ENCODE measurements at regions not wholly inside any gene's neighbourhood (a gene's known extent, or its start where the extent isn't known, plus 50 kb on each side); places are given as distances from the start of the nearest gene placed in this dataset.

GRCh38 chr9:19682397-19682796 lies 106.4 kb downstream of the SLC24A2 start:
- no peak for DNase-seq (ENCODE audit: low spot score)
- ChIA-PET CTCF (no interaction called here), POLR2A (interaction anchor here (1.2 kb wide), 1 partner anchor 18 kb away, joined by 3 read pairs; no protein-coding TSS in a partner anchor)

GRCh38 chr9:19681846-19682245 lies 107.0 kb downstream of the SLC24A2 start:
- Mint-ChIP-seq H3K4me1 (peaks cover 26% of the 10 kb centered on the region), H3K27ac (no peak overlapping the region), H3K9me3 (peaks cover 36% of the 10 kb centered on the region), H3K27me3 (ENCODE audit: low read depth) (no peaks in the 10 kb centered on the region), H3K36me3 (peaks cover 20% of the 10 kb centered on the region), H3K4me3 (no peak overlapping the region)
- POLR2A ChIA-PET, result interaction anchor here (1.2 kb wide), 1 partner anchor 18 kb away, joined by 3 read pairs; no protein-coding TSS in a partner anchor
- TF ChIP-seq CDX4 (CRISPR knock-in tag; IDR thresholded peaks at IDR 0.05; ENCODE audit: borderline replicate concordance), result no peak
- TF ChIP-seq CBFB (CRISPR knock-in tag; IDR thresholded peaks at IDR 0.05; ENCODE audit: low read depth), result no peak
- TF ChIP-seq GABPB1 (CRISPR knock-in tag; IDR thresholded peaks at IDR 0.05), result no peak
- DNase-seq (ENCODE audit: low spot score), result no peak
- CTCF ChIA-PET, result no interaction called here
- no peak for ATAC-seq

More at GRCh38 chr9:19682397-19682796, 106.4 kb downstream of the SLC24A2 start:
- H3K9me3 Mint-ChIP-seq, result peaks cover 41% of the 10 kb centered on the region
- TF ChIP-seq TCF7 (CRISPR knock-in tag; IDR thresholded peaks at IDR 0.05; ENCODE audit: low read depth) (no peak), MLX (CRISPR knock-in tag; IDR thresholded peaks at IDR 0.05) (no peak), ZNF232 (CRISPR knock-in tag; IDR thresholded peaks at IDR 0.05) (no peak), SOX15 (CRISPR knock-in tag; IDR thresholded peaks at IDR 0.05) (no peak), ZNF263 (CRISPR knock-in tag; IDR thresholded peaks at IDR 0.05; ENCODE audit: low read depth) (no peak), ZNF317 (CRISPR knock-in tag; IDR thresholded peaks at IDR 0.05; ENCODE audit: borderline replicate concordance, low read depth) (no peak), SMAD4 (CRISPR knock-in tag; IDR thresholded peaks at IDR 0.05) (no peak)
- TF ChIP-seq, protein P1, sequence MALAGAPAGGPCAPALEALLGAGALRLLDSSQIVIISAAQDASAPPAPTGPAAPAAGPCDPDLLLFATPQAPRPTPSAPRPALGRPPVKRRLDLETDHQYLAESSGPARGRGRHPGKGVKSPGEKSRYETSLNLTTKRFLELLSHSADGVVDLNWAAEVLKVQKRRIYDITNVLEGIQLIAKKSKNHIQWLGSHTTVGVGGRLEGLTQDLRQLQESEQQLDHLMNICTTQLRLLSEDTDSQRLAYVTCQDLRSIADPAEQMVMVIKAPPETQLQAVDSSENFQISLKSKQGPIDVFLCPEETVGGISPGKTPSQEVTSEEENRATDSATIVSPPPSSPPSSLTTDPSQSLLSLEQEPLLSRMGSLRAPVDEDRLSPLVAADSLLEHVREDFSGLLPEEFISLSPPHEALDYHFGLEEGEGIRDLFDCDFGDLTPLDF (CRISPR knock-in tag; IDR thresholded peaks at IDR 0.05), result no peak
- no peaks in the 10 kb centered on the region for H3K27me3 Mint-ChIP-seq (ENCODE audit: low read depth)
- peaks cover 26% of the 10 kb centered on the region for H3K36me3 Mint-ChIP-seq
- H3K4me3 Mint-ChIP-seq, result no peak overlapping the region
- ATAC-seq, result no peak
- peaks cover 26% of the 10 kb centered on the region for H3K4me1 Mint-ChIP-seq
- no peak overlapping the region for H3K27ac Mint-ChIP-seq

- DNase-seq (ENCODE audit: low spot score), result no peak
- Mint-ChIP-seq H3K4me1 (peaks cover 17% of the 10 kb centered on the region), H3K9me3 (peaks cover 19% of the 10 kb centered on the region), H3K36me3 (peaks cover 7% of the 10 kb centered on the region), H3K27me3 (ENCODE audit: low read depth) (no peaks in the 10 kb centered on the region), H3K4me3 (no peak overlapping the region), H3K27ac (no peak overlapping the region)
- CTCF ChIA-PET, result no interaction called here
- no peak for TF ChIP-seq AFF4 (CRISPR knock-in tag; IDR thresholded peaks at IDR 0.05; ENCODE audit: borderline replicate concordance)
- no peak for TF ChIP-seq TEAD1 (CRISPR knock-in tag; IDR thresholded peaks at IDR 0.05)
- TF ChIP-seq, protein P2, sequence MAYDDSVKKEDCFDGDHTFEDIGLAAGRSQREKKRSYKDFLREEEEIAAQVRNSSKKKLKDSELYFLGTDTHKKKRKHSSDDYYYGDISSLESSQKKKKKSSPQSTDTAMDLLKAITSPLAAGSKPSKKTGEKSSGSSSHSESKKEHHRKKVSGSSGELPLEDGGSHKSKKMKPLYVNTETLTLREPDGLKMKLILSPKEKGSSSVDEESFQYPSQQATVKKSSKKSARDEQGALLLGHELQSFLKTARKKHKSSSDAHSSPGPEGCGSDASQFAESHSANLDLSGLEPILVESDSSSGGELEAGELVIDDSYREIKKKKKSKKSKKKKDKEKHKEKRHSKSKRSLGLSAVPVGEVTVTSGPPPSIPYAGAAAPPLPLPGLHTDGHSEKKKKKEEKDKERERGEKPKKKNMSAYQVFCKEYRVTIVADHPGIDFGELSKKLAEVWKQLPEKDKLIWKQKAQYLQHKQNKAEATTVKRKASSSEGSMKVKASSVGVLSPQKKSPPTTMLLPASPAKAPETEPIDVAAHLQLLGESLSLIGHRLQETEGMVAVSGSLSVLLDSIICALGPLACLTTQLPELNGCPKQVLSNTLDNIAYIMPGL (CRISPR knock-in tag; IDR thresholded peaks at IDR 0.05), result no peak
- no peak for TF ChIP-seq GRHL2 (CRISPR knock-in tag; IDR thresholded peaks at IDR 0.05; ENCODE audit: insufficient replicate concordance, severe bottlenecking)
- TF ChIP-seq EMX1 (CRISPR knock-in tag; IDR thresholded peaks at IDR 0.05), result no peak
- TF ChIP-seq NFE2L1 (CRISPR knock-in tag; IDR thresholded peaks at IDR 0.05), result no peak
- TF ChIP-seq, protein P3, sequence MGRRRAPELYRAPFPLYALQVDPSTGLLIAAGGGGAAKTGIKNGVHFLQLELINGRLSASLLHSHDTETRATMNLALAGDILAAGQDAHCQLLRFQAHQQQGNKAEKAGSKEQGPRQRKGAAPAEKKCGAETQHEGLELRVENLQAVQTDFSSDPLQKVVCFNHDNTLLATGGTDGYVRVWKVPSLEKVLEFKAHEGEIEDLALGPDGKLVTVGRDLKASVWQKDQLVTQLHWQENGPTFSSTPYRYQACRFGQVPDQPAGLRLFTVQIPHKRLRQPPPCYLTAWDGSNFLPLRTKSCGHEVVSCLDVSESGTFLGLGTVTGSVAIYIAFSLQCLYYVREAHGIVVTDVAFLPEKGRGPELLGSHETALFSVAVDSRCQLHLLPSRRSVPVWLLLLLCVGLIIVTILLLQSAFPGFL (CRISPR knock-in tag; IDR thresholded peaks at IDR 0.05; ENCODE audit: borderline replicate concordance), result no peak
- TF ChIP-seq CREB1 (CRISPR knock-in tag; IDR thresholded peaks at IDR 0.05), result no peak
- POLR2A ChIA-PET, result no interaction called here
- no peak for ATAC-seq
These were observed 110.9 kb downstream of the SLC24A2 start for GRCh38 chr9:19677924-19678323.

All from WTC11 (cell line).